Stomach (tissue), 4 donors: ENCODE measurements at regions not wholly inside any gene's neighbourhood (a gene's known extent, or its start where the extent isn't known, plus 50 kb on each side); places are given as distances from the start of the nearest gene placed in this dataset.

Experiments
- EP300 ChIP-seq: sonication (generic); formaldehyde crosslinking; IDR thresholded peaks from one replicate; pipeline ENCODE4 v1.6.1; 2017; ENCODE audit warnings: antibody characterized with exemption
- POLR2A ChIP-seq, 4 donors: fragments of 450-650 bp; IDR thresholded peaks; one replicate each; pipeline ENCODE4 v1.6.1; 2016; ENCODE audit warnings: antibody characterized with exemption in 4 of 4, control low read depth in 2 of 4, mild to moderate bottlenecking in 1 of 4, moderate library complexity in 1 of 4
- POLR2AphosphoS5 ChIP-seq, 3 donors: sonication (generic); formaldehyde crosslinking; IDR thresholded peaks; one replicate each; pipeline ENCODE4 v1.6.1; 2016; ENCODE audit warnings: antibody characterized with exemption in 3 of 3
- TF ChIP-seq, protein P1 (sequence below), 7 experiments: fragments of 450-650 bp in 4 of 7; fragments of 200-600 bp in 3 of 7; sonication (generic) in 3 of 7; IDR thresholded peaks; one replicate each; pipeline ENCODE4 v1.5.1; 2016 to 2019; ENCODE audit warnings: antibody characterized with exemption in 7 of 7, control low read depth in 2 of 7, mild to moderate bottlenecking in 1 of 7

DNA sequence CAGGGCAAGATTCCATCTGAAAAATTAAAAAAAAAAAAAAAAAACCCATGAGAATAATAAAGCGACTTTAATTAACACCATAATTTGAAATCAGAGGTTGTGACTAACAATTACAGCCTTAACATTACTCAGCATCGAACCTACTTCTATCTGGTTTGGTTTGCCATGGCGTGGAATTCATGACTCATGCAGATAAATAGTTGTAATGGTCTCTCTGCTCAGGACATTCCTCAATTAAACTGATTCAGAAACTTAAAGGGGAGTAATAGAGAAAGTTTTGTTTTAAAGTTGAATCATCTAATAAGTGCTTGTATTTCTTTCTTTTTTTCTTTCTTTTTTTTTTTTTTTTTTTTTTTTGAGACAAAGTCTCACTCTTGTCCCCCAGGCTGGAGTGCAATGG is 135.5 kb downstream of the SPATA31D1 start:
- TF ChIP-seq POLR2AphosphoS5 (IDR thresholded peaks at IDR 0.05) (no peak), EP300 (no peak), POLR2A (IDR thresholded peaks at IDR 0.05) (no peak)
- TF ChIP-seq, protein P1, sequence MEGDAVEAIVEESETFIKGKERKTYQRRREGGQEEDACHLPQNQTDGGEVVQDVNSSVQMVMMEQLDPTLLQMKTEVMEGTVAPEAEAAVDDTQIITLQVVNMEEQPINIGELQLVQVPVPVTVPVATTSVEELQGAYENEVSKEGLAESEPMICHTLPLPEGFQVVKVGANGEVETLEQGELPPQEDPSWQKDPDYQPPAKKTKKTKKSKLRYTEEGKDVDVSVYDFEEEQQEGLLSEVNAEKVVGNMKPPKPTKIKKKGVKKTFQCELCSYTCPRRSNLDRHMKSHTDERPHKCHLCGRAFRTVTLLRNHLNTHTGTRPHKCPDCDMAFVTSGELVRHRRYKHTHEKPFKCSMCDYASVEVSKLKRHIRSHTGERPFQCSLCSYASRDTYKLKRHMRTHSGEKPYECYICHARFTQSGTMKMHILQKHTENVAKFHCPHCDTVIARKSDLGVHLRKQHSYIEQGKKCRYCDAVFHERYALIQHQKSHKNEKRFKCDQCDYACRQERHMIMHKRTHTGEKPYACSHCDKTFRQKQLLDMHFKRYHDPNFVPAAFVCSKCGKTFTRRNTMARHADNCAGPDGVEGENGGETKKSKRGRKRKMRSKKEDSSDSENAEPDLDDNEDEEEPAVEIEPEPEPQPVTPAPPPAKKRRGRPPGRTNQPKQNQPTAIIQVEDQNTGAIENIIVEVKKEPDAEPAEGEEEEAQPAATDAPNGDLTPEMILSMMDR (IDR thresholded peaks at IDR 0.05): no peak
